ENCODE measurements at regions not wholly inside any gene's neighbourhood (a gene's known extent, or its start where the extent isn't known, plus 50 kb on each side); places are given as distances from the start of the nearest gene placed in this dataset.

DNA sequence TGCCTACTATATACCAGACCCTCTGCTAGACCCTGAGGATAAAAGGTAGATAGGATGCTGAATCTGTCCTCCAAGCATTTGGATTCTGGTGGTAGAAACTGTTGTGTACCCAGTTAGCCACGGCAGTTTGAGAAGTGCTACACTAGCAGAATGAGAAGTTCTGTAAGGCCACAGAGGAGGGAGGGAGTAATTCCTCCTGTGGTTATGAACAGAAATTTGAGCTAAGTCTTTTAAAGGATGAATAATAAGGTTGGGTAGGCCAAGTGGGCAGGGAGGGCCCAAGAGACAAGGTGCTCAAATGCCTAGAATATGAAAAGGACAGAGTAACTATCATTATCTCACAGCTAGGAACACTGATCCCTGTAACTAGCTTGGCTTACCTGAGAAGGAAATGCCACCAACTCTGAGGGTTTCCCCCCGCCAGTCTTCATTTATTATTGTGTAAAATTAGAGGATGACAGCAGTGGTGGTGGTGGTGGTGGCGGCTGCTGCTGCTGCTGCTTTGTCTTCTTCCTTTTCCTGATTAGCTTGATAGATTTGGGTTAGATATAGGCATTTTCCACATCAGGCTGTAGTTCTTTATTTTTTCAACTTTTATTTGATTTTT lies 243.3 kb downstream of the PRL start:
- TF ChIP-seq CTCF (IDR thresholded peaks at IDR 0.05 in 8 of 11, conservative IDR thresholded peaks at IDR 0.05 in 3 of 11), result no peak
- TF ChIP-seq POLR2AphosphoS5 (IDR thresholded peaks at IDR 0.05), result no peak
- TF ChIP-seq POLR2A (IDR thresholded peaks at IDR 0.05), result no peak
